H9 (cell line): ENCODE measurements at regions not wholly inside any gene's neighbourhood (a gene's known extent, or its start where the extent isn't known, plus 50 kb on each side); places are given as distances from the start of the nearest gene placed in this dataset.

Experiments used
- DNase-seq: peaks from one replicate; pipeline ENCODE4 v3.0.0-alpha.2; 2017
- H2AFZ ChIP-seq: one replicate; pipeline ENCODE4 v1.6.1; 2013; ENCODE audit warnings: mild to moderate bottlenecking, low read length, control low read depth, moderate library complexity
- H2AK5ac ChIP-seq: 2 replicates; pipeline ENCODE4 v1.6.1; 2013; ENCODE audit warnings: low read length, control low read depth, mixed read lengths; ENCODE audit not compliant: insufficient read length
- H2BK120ac ChIP-seq: one replicate; pipeline ENCODE4 v1.6.1; 2013; ENCODE audit warnings: low read depth, mild to moderate bottlenecking, low read length, control low read depth, inconsistent platforms; ENCODE audit not compliant: poor library complexity, severe bottlenecking
- H2BK12ac ChIP-seq: 2 replicates; pipeline ENCODE4 v1.6.1; 2013; ENCODE audit warnings: low read length, control low read depth, mixed read lengths, low read depth; ENCODE audit not compliant: insufficient read length
- H2BK15ac ChIP-seq: 2 replicates; pipeline ENCODE4 v1.6.1; 2013; ENCODE audit warnings: low read depth, low read length, control low read depth
- H2BK20ac ChIP-seq: one replicate; pipeline ENCODE4 v1.6.1; 2013; ENCODE audit warnings: low read depth, mild to moderate bottlenecking, low read length, control low read depth, inconsistent platforms; ENCODE audit not compliant: poor library complexity, severe bottlenecking
- H2BK5ac ChIP-seq: 2 replicates; pipeline ENCODE4 v1.6.1; 2013; ENCODE audit warnings: low read length, control low read depth, mixed read lengths; ENCODE audit not compliant: insufficient read length
- H3K14ac ChIP-seq: 2 replicates; pipeline ENCODE4 v1.6.1; 2013; ENCODE audit warnings: low read length, control low read depth; ENCODE audit not compliant: insufficient read depth
- H3K18ac ChIP-seq: 2 replicates; pipeline ENCODE4 v1.6.1; 2013; ENCODE audit warnings: low read depth, mild to moderate bottlenecking, mixed read lengths, low read length, control low read depth; ENCODE audit not compliant: insufficient read length
- H3K23ac ChIP-seq: 2 replicates; pipeline ENCODE4 v1.6.1; 2013; ENCODE audit warnings: low read length, control low read depth, mixed read lengths, low read depth; ENCODE audit not compliant: insufficient read length
- H3K23me2 ChIP-seq: 2 replicates; pipeline ENCODE4 v1.6.1; 2013; ENCODE audit warnings: low read depth, mild to moderate bottlenecking, mixed read lengths, low read length, control low read depth; ENCODE audit not compliant: insufficient read length, poor library complexity, severe bottlenecking
- H3K27ac ChIP-seq: 2 replicates; pipeline ENCODE4 v1.5.1; 2013; ENCODE audit warnings: low read length, control low read depth, mixed read lengths, low read depth; ENCODE audit not compliant: insufficient read length
- H3K27me3 ChIP-seq: 2 replicates; pipeline ENCODE4 v1.6.1; 2013; ENCODE audit warnings: low read length, control low read depth, inconsistent platforms; ENCODE audit not compliant: insufficient read depth
- H3K4ac ChIP-seq: 2 replicates; pipeline ENCODE4 v1.6.1; 2013; ENCODE audit warnings: low read depth, mild to moderate bottlenecking, control low read depth, inconsistent platforms, low read length, moderate library complexity
- H3K4me1 ChIP-seq: 2 replicates; pipeline ENCODE4 v1.6.1; 2013; ENCODE audit warnings: low read length, control low read depth, inconsistent platforms; ENCODE audit not compliant: insufficient read depth
- H3K4me2 ChIP-seq: 2 replicates; pipeline ENCODE4 v1.6.1; 2013; ENCODE audit warnings: low read length, control low read depth, mixed read lengths; ENCODE audit not compliant: insufficient read length, insufficient read depth
- H3K56ac ChIP-seq: 2 replicates; pipeline ENCODE4 v1.6.1; 2013; ENCODE audit warnings: low read depth, mild to moderate bottlenecking, mixed read lengths, low read length, control low read depth; ENCODE audit not compliant: insufficient read length
- H3K79me1 ChIP-seq: 2 replicates; pipeline ENCODE4 v1.6.1; 2013; ENCODE audit warnings: low read depth, mild to moderate bottlenecking, moderate library complexity, low read length, control low read depth, inconsistent platforms; ENCODE audit not compliant: insufficient read depth, poor library complexity, severe bottlenecking
- H3K79me2 ChIP-seq: 2 replicates; pipeline ENCODE4 v1.6.1; 2013; ENCODE audit warnings: low read length, control low read depth, inconsistent platforms; ENCODE audit not compliant: insufficient read depth
- H3K9ac ChIP-seq: 2 replicates; pipeline ENCODE4 v1.6.1; 2013; ENCODE audit warnings: low read length, control low read depth, mixed read lengths; ENCODE audit not compliant: insufficient read length; ENCODE audit errors: extremely low read depth
- H3K9me3 ChIP-seq: one replicate; pipeline ENCODE4 v1.6.1; 2013; ENCODE audit warnings: low read depth, low read length, inconsistent platforms; ENCODE audit not compliant: control insufficient read depth
- H3T11ph ChIP-seq: one replicate; pipeline ENCODE4 v1.6.1; 2013; ENCODE audit warnings: mild to moderate bottlenecking, low read length, control low read depth, inconsistent platforms
- H4K20me1 ChIP-seq: one replicate; pipeline ENCODE4 v1.6.1; 2013; ENCODE audit not compliant: control insufficient read depth, insufficient read length, insufficient read depth
- H4K5ac ChIP-seq: 2 replicates; pipeline ENCODE4 v1.6.1; 2013; ENCODE audit warnings: low read depth, mild to moderate bottlenecking, mixed read lengths, low read length, control low read depth; ENCODE audit not compliant: insufficient read length
- H4K8ac ChIP-seq: replicated peaks from 2 replicates; pipeline ENCODE4 v1.6.1; 2013; ENCODE audit warnings: low read length, control low read depth, mixed read lengths, low read depth; ENCODE audit not compliant: insufficient read length
- H4K91ac ChIP-seq: 2 replicates; pipeline ENCODE4 v1.6.1; 2013; ENCODE audit warnings: low read depth, mild to moderate bottlenecking, moderate library complexity, mixed read lengths, low read length, control low read depth; ENCODE audit not compliant: insufficient read length
- H3K27ac Mint-ChIP-seq, 3 experiments: 2 replicates in 2 of 3; 3 replicates in 1 of 3; pipeline ENCODE4 v1.8.0; 2020 to 2021; ENCODE audit warnings: mixed read lengths in 3 of 3, mild to moderate bottlenecking in 1 of 3, moderate library complexity in 1 of 3
- H3K27me3 Mint-ChIP-seq: 2 replicates; pipeline ENCODE4 v1.8.0; 2021; ENCODE audit warnings: low read depth, mild to moderate bottlenecking, moderate library complexity, mixed read lengths
- H3K36me3 Mint-ChIP-seq, 3 experiments: 2 replicates in 2 of 3; 3 replicates in 1 of 3; pipeline ENCODE4 v1.8.0; 2020 to 2021; ENCODE audit warnings: low read depth in 3 of 3, mixed read lengths in 3 of 3; ENCODE audit not compliant: insufficient read depth in 1 of 3
- H3K4me1 Mint-ChIP-seq, 2 experiments: 2 replicates each; pipeline ENCODE4 v1.8.0; 2020; ENCODE audit warnings: mixed read lengths in 2 of 2
- H3K4me3 Mint-ChIP-seq, 2 experiments: 2 replicates in 1 of 2; 3 replicates in 1 of 2; pipeline ENCODE4 v1.8.0; 2020 to 2021; ENCODE audit warnings: mild to moderate bottlenecking in 2 of 2, mixed read lengths in 2 of 2, moderate library complexity in 1 of 2
- H3K9me3 Mint-ChIP-seq, 2 experiments: 2 replicates in 1 of 2; 3 replicates in 1 of 2; pipeline ENCODE4 v1.8.0; 2020; ENCODE audit warnings: mild to moderate bottlenecking in 2 of 2, mixed read lengths in 2 of 2, moderate library complexity in 1 of 2
- WGBS: extraction: QIAGEN DNeasy Blood & Tissue Kit; methylation state at CpG from one replicate; pipeline ENCODE4 v1.1.7; 2013; ENCODE audit warnings: missing lambda C conversion rate, low lambda C conversion rate, mixed read lengths; ENCODE audit not compliant: insufficient read length; ENCODE audit errors: extremely low coverage; 5-methylcytosine and 5-hydroxymethylcytosine counted together
- TF ChIP-seq, protein P1 (sequence below): fragments of 200-600 bp; sonication (generic); conservative IDR thresholded peaks from 3 replicates; pipeline ENCODE4 v1.8.0; 2021; ENCODE audit warnings: antibody characterized with exemption, mild to moderate bottlenecking

DNA sequence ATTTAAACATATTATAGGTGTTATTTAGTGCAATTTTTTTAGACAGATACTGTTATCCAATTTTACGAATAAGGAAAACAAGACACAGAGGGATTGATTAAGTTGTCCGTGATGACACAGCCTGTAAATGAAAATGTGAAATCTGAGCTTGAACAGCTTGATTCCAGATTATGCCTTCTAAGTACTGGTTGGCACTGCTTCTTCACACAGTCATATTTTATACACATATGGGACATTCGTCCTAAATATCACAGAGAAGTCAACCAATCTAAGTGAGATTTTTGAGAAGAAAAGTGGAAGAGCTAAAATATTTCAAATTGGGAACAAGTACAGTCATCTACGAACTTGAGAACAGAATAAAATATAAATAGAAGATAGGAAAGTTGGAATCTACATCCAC lies 756.3 kb downstream of the BCKDHB start:
- no peak overlapping the region for H4K5ac ChIP-seq
- no peak overlapping the region for H3K4ac ChIP-seq
- H2AK5ac ChIP-seq: no peak overlapping the region
- H3K27me3 Mint-ChIP-seq: no peaks in the 10 kb centered on the region
- no peak for DNase-seq
- H3K4me1 Mint-ChIP-seq: no peaks in the 10 kb centered on the region
- no peak overlapping the region for H3K4me2 ChIP-seq
- H2BK20ac ChIP-seq: no peak overlapping the region
- no peaks in the 10 kb centered on the region for H3K23me2 ChIP-seq
- no peak overlapping the region for H3K9ac ChIP-seq
- TF ChIP-seq, protein P1, sequence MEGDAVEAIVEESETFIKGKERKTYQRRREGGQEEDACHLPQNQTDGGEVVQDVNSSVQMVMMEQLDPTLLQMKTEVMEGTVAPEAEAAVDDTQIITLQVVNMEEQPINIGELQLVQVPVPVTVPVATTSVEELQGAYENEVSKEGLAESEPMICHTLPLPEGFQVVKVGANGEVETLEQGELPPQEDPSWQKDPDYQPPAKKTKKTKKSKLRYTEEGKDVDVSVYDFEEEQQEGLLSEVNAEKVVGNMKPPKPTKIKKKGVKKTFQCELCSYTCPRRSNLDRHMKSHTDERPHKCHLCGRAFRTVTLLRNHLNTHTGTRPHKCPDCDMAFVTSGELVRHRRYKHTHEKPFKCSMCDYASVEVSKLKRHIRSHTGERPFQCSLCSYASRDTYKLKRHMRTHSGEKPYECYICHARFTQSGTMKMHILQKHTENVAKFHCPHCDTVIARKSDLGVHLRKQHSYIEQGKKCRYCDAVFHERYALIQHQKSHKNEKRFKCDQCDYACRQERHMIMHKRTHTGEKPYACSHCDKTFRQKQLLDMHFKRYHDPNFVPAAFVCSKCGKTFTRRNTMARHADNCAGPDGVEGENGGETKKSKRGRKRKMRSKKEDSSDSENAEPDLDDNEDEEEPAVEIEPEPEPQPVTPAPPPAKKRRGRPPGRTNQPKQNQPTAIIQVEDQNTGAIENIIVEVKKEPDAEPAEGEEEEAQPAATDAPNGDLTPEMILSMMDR: no peak
- H4K91ac ChIP-seq: no peak overlapping the region
- H3K4me1 ChIP-seq: no peaks in the 10 kb centered on the region
- no peaks in the 10 kb centered on the region for H3K36me3 Mint-ChIP-seq
- no CpG with 5 or more reads among the region's 4 CpGs for WGBS
- no peak overlapping the region for H3K18ac ChIP-seq
- no peaks in the 10 kb centered on the region for H3K79me1 ChIP-seq
- H3K9me3 Mint-ChIP-seq: no peaks in the 10 kb centered on the region
- H3K23ac ChIP-seq: no peak overlapping the region
- H2BK12ac ChIP-seq: no peak overlapping the region
- H4K8ac ChIP-seq: no peak overlapping the region
- no peak overlapping the region for H3K27ac Mint-ChIP-seq
- H3T11ph ChIP-seq: no peak overlapping the region
- no peaks in the 10 kb centered on the region for H3K27me3 ChIP-seq
- no peak overlapping the region for H3K14ac ChIP-seq
- H3K79me2 ChIP-seq: no peaks in the 10 kb centered on the region
- H2BK15ac ChIP-seq: no peak overlapping the region
- no peak overlapping the region for H2AFZ ChIP-seq
- no peak overlapping the region for H2BK5ac ChIP-seq
- H2BK120ac ChIP-seq: no peak overlapping the region
- H3K9me3 ChIP-seq: no peaks in the 10 kb centered on the region
- no peak overlapping the region for H3K56ac ChIP-seq
- no peak overlapping the region for H3K4me3 Mint-ChIP-seq
- no peaks in the 10 kb centered on the region for H4K20me1 ChIP-seq
- no peak overlapping the region for H3K27ac ChIP-seq
